NCI-H2171 treated with DMSO at 0.1 percent for 48 hours (cell line): ENCODE measurements at regions not wholly inside any gene's neighbourhood (a gene's known extent, or its start where the extent isn't known, plus 50 kb on each side); places are given as distances from the start of the nearest gene placed in this dataset.
"Not testable (repeated sequence)": the region's sequence is repeated elsewhere in the genome, so short reads cannot be mapped to it uniquely, and the experiment has no call there.

ENCODE experiments used
- DNase-seq: peaks from one replicate; lab custom pipeline; 2025; lab: John Stamatoyannopoulos, UW

DNA sequence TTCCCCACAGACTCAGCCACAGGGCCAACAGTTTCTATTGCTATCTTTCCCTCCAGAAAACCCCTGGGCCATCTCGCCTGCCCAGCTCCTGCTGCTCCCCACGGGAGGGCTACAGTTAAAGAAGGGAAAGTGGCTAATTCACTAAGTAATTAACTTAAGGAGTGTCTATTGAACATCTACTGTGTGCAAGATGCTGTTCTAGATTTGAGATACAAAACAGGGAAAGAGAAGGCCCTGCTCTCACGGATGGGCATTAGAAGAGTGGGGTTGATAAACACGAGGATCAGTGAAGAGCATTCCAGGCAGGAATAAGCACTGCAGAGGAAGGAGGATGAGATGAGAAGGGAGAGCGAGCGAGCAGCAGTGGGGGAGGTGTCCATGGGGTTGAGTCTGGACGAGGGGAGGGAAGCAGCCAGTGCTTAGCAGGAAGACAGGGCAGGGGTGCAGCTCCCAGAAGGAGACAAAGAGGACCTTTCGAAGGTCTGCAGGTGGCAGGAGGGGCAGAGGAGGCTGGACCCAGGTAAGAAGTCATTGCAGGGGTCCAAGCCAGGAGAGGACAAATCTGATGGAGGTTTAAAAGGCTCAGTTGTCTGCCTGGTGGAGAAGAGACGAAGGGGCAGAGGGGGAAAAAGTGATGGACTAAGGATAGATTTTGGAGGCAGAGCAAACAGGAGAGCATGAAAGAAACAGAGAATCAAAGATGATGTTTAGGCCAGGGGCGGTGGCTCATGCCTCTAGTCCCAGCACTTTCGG lies 64.7 kb downstream of the KLF15 start:
- no peak for DNase-seq

- DNase-seq: no peak
Measured at GRCh38 chr3:126291537-126291936, 65.7 kb downstream of the KLF15 start.

DNA sequence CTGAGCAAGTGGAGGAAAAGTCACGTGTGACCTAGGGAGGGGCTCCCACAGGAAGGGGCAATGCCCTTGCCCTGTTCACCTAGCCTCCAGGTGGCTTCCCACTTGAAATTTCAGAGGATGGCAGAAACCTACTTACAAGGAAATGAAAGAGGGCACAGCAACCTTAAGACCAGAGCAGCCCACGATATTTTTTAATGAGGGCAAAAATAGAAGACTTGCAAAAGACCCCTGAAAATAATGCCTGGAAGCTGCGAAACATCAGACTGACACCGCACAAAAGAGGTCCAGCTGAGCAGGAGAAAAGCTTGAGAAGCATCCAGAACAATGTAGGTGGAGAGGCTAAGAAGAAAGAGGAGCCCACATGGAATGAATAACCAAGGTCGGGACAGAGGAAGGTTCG lies 66.1 kb downstream of the KLF15 start:
- DNase-seq: no peak

GRCh38 chr3:126290325-126290724 lies 66.9 kb downstream of the KLF15 start:
- no peak for DNase-seq

DNA sequence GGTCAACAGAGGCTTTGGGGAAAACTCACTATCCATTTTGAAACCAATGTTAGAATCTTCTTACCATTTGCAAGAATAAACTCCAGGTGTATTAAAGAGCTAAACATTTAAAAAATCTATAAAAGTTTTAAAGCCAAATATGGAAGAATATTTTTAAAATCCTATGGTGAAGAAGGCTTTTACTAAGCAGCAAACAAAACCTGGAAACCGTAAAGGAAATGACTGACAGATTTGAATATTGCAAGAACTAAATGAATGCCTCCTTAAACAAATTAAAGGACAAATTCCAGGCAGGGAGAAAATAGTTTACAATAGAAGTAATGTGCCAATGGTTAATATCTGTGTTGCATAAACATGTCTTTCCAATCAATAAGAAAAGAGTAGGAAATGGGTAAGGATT lies 68.1 kb downstream of the KLF15 start:
- DNase-seq: no peak

DNA sequence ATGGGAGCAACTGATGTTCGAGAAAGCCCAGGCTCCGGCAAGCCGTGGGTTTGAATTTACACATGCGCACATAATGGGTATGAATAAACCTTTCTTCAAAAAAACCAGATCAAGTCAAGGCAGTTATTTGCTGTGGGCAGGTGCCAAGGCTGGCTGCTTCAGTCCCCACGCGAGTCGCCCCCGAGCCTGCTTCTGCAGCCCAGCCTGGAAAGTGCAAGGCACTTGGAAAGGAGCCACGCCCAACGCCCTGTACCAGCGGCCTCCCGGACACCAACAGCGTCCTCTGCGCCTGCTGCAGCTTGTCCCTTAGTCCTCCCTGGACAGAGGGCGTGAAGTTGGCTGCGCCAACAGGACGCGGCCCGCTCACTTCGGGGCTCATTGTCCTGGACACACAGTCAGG lies 68.9 kb downstream of the KLF15 start:
- DNase-seq: no peak

DNA sequence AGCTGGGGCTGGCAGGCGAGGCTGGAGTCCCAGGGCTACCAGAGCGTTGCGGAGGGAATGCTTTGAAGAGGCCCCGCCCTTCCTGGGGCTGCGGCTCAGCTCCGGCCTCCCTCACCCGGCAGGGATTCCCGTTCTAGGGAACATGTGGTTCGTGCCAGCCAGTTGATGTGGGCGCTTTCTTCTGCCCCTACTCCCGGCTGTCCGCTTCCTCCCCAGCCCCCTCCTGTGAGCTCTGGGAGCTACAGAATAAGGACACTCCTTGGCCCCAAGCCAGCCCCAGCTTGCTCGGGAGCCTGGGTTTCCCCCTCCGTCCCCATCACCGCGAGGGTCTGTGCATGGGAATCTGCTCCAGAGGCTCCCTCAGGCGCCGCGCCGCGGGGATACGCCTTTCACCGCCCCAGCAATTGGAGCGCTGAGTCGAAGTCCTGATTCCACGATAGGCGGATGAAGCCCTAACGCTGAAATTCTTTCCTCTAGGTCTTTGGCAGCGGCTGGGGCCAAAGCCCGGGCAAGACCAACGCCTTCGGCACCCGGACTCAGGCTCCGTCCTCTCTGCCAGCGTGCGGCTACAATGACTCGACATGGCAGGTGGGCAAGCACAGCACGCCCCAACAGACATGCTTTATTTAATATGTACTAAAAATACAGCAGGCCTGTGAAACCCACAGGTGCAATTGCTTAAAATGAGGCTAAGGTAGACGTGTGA lies 69.5 kb downstream of the KLF15 start:
- DNase-seq: peak; percentile 27

GRCh38 chr3:126287171-126287535 lies 70.1 kb downstream of the KLF15 start:
- no peak for DNase-seq

- no peak for DNase-seq
Measured at GRCh38 chr3:126285369-126285768, 71.8 kb downstream of the KLF15 start.

DNA sequence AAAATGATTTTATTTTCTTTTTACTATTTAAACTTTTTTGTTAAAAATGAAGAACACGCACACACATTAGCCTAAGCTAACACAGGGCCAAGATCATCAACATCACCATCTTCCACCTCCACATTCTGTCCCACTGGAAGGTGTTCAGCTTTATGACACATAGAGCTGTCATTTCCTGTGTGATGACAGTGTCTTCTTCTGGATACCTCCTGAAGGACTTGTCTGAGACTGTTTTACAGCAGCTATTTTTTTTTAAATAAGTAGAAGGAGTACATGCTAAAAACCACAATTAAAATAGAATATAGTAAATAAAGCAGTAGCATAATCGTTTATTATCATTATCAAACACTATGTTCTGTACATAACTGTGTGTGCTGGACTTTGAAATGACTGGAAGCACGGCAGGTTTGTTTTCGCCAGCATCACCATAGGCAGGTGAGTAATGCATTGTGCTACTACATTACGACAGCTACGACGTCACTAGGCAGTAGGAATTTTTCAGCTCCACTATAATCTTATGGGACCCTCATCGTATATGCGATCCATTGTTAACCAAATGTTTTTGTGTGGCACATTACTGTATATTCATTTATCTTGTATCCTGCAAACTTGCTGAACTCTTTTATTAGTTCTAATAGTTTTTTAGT lies 72.8 kb downstream of the KLF15 start:
- no peak for DNase-seq

GRCh38 chr3:126283651-126284050 lies 73.6 kb downstream of the KLF15 start:
- not testable (repeated sequence) for DNase-seq

DNA sequence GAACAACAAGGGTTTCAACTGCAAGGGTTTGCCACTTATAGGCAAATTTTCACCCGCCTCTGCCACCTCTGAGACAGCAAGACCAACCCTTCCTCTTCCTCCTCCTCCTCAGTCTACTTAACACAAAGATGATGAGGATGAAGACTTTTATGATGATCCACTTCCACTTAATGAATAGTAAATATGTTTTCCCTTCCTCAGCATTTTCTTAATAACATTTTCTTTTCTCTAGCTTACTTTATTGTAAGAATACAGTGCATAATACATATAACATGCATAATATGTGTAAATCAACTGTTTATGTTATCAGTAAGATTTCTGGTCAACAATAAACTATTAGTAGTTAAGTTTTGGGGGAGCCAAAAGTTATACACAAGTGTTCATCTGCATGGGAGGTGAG lies 77.4 kb downstream of the KLF15 start:
- DNase-seq: no peak

DNA sequence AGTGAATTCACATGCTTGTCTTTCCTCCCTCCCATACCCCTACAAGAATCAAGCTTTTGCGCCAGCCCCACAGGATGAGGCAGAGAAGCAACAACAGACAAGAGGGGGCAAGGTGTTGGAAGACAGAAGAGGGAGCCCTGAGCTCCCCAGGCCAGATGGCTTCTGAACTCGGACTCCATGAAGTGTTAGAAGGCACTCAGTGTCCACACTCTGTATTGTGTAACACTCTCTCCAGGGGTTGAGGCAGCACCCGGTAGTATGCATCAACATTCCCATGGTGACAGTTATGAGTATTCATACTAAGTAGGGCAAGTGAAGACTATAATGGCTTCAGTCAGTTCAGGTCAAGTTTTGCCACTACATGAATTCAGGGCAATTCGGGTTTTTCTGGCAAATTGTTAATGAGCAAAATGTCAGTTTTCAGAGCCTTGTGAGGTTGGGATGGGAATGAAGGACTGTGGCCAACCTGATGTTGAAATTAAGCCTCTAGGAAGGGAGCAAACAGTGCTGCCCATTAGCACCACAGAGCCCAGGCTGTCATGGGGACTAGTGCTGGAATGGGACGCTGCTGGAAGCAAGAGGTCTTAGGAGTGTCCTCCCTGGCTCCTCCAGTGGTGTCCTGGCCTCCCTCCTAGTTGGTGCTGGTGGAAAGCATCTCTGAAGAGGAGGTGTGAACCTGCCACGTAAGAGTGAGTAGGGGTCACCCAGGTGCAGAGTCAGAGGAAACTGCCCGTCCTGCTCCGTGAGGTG lies 79.4 kb downstream of the KLF15 start:
- no peak for DNase-seq

DNA sequence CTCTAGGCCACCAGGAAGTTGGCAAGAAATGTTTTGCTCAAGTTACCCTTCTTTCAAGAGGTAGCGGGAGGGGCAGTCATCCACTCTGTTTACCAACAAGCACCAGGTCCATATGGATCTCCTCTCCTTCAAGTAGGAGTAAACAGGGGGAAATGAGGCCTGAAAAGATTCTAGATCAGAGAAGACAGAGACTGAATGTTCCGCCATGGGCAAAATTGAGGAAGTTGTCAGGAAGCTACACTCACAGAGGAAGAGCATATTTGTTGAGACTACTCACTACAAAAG lies 81.6 kb downstream of the KLF15 start:
- DNase-seq: no peak

DNA sequence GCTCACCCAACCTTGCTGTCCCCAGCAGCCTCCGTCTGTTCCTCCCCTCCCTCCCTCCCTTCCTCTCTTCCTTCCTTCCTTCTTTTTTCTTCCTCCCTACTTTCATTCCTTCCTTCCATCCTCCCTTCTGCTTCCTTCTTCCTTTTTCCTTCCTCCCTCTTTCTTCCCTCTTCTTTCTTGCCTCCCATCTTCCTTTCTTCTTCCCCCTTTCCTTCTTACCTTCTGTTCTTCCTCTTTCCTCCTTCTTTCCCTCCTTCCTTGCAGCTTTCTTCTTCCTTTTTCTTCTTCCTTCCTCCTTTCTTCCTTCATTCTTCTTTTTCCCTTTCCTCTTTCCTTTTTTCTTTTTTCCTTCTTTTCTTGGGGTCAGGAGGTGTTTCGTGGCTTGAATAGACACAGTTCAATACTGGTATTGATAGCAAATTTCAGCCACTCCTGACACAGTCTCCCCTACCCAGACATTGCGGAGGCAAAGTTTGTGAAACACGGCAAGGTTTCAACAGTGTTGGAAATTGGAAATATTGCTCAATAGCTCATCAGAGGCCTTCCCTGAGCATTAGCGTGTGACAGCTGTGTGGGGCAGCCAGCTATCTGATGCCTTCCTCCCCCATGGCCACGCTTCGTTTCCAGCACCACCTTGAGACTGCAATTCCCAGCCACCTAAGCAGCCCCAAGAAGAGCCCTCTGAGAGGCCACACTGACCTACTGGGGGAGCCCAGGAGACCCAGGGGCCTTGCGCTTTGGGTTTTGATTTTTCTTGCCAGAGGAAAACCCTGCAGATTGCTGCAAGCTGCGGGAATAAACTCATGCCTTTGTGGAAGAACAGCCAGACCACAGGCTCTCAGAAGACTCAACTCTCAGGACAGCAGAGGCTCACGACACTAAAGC lies 82.2 kb downstream of the KLF15 start:
- no peak for DNase-seq

DNA sequence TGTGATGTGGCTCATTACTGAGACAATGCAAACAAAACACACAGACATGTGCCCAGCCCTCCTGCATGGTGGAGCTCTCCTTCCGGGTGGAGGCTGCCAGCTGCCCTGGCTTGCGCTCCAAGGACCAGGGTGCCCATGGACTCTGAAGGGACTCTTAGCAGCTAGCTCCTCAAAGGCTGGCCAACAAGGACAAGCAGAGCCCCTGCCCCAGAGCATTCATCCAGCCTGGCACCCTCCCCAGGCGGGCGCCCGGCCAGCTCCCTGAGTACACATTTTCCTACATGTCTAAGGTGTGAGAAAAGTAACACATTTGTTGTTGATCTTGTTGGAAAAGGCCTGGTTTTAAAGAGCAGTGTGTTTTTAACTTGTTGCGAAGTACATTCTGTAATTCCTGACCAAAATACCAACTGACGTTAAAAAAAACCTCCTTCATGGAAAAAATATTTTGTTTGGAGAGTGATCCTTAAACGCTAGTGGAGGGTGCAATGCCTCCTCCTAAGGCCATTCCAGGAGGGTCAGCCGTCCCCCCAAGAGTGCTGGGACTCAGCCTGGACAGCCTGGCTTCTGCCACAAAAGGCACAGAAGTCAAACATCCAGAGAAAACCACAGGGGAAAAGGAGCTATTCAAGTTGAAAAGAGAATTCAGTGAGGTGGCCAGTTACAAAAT lies 86.9 kb downstream of the KLF15 start:
- DNase-seq: no peak

DNA sequence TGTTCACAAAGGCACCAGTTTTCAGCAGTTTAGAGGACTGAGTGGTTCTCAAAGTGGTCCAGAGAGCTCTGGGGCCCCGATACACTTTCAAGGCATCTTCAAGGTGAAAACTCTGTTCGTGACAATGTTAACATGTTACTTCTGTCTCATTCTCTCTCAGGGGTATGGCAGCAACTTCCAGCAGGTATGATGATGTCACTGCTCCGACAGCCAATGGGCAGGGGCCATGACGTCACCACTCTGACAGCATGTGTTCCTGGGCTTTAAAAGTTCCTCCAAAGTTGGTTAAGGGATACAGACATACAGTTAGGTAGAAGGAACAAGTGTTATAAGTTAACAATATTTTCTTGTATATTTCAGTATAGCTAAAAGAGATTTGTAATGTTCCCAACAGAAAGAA lies 87.9 kb downstream of the KLF15 start:
- no peak for DNase-seq

GRCh38 chr3:126268866-126269265 lies 88.3 kb downstream of the KLF15 start:
- no peak for DNase-seq

DNA sequence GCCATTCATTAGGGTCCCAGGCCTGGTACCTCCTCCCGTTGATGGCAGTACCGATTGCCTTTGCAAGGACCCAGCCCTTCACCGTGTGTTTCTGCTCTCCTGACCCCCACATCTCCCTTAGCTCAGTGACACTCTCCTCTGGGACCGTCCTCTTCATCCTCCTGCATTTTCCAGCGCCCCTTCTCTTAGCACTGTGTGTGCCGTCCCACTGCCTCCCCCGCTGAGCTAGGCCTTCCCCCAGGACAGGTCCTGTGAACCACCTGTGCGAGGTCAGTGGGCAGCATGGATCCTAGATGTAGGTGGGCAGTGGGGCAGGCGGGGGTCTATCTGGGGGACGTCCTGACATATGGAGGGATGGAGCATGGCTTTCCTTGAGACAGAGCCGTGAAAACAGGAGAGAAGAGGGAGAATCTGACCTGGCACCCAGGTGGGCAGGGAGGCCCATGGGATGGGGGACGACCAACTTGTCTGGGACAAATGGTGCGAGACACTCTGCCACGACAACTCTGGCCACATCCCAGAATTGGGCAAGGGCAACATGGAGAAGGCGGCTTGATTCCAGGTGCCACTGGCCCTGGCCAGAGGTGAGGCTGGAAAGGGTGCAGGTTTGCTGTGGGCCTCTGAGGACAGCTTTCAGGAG lies 87.7 kb upstream of the ALDH1L1 start:
- DNase-seq: no peak

DNA sequence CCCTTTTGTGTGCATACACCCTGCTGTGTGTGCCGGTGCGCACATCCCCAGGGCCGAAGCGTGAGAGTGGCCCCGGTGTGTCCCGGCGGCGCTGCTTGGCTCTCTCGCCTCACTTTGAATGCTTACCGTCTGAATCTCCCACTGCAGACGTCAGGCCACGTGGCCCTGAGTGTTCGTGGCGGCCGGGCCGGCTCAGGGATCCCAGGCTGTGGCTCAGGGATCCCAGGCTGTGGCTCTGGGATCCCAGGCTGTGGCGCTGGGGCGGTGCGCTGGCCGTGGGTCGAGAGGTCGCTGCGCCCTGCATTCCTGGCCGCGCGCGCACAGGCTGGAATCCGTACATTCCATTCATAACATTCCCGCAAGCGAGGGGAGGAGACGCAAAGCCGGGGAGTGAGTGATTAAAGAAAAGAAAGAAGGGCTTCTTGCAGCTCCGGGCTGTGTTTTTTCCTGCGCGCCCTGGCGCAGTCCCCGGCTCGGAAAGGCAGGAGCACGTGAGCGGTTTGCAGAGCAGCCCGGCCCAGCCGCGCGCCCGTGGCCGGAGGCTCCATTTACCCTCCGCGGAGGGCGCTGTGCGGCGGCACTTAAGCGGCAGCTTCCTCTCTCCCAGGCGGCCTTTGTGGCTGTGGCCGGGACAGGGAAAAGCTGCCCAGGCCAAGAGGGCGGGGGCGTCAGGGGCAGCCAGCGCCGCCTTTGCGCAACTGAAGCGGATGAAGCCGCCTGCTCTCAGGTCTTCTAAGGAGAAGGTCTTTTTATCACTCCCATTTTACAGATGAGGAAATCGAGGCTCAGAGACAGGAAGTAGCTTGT lies 87.0 kb upstream of the ALDH1L1 start:
- no peak for DNase-seq
